NCI-H2227 (cell line): ENCODE measurements at regions not wholly inside any gene's neighbourhood (a gene's known extent, or its start where the extent isn't known, plus 50 kb on each side); places are given as distances from the start of the nearest gene placed in this dataset.
"Not testable (repeated sequence)": the region's sequence is repeated elsewhere in the genome, so short reads cannot be mapped to it uniquely, and the experiment has no call there.

Source experiments
- DNase-seq: peaks from one replicate; lab custom pipeline; 2025; ENCODE audit not compliant: unreplicated experiment; lab: John Stamatoyannopoulos, UW

GRCh38 chr5:39539470-39539869, 114.7 kb upstream of the DAB2 start:
- DNase-seq, result no peak

GRCh38 chr5:39534690-39535089, 109.9 kb upstream of the DAB2 start:
- no peak for DNase-seq

GRCh38 chr5:39533749-39534148, 109.0 kb upstream of the DAB2 start:
- DNase-seq, result no peak

- DNase-seq, result no peak
Measured at GRCh38 chr5:39532511-39532910, 107.7 kb upstream of the DAB2 start.

GRCh38 chr5:39531306-39531705, 106.5 kb upstream of the DAB2 start:
- no peak for DNase-seq

GRCh38 chr5:39526914-39527477, 102.2 kb upstream of the DAB2 start:
- no peak for DNase-seq

- not testable (repeated sequence) for DNase-seq
Measured at GRCh38 chr5:39525781-39526180, 101.0 kb upstream of the DAB2 start.

GRCh38 chr5:39525271-39525670, 100.5 kb upstream of the DAB2 start:
- no peak for DNase-seq

- DNase-seq, result no peak
Measured at GRCh38 chr5:39523821-39524220, 99.0 kb upstream of the DAB2 start.

- no peak for DNase-seq
Measured at GRCh38 chr5:39521940-39522590, 97.3 kb upstream of the DAB2 start.

- DNase-seq, result no peak
Measured at GRCh38 chr5:39521098-39521860, 96.5 kb upstream of the DAB2 start.

GRCh38 chr5:39520232-39520572, 95.4 kb upstream of the DAB2 start:
- DNase-seq, result no peak

- DNase-seq, result no peak
Measured at GRCh38 chr5:39519566-39520231, 94.9 kb upstream of the DAB2 start.

GRCh38 chr5:39519079-39519478, 94.3 kb upstream of the DAB2 start:
- DNase-seq, result no peak

GRCh38 chr5:39518516-39518915, 93.7 kb upstream of the DAB2 start:
- DNase-seq, result no peak

- DNase-seq, result no peak
Measured at GRCh38 chr5:39517800-39518199, 93.0 kb upstream of the DAB2 start.

- no peak for DNase-seq
Measured at GRCh38 chr5:39515881-39516280, 91.1 kb upstream of the DAB2 start.

- DNase-seq, result no peak
Measured at GRCh38 chr5:39513236-39513635, 88.5 kb upstream of the DAB2 start.

- no peak for DNase-seq
Measured at GRCh38 chr5:39506211-39506610, 81.4 kb upstream of the DAB2 start.

GRCh38 chr5:39505791-39506190, 81.0 kb upstream of the DAB2 start:
- DNase-seq, result no peak

GRCh38 chr5:39505363-39505762, 80.6 kb upstream of the DAB2 start:
- DNase-seq, result no peak

GRCh38 chr5:39503155-39503554, 78.4 kb upstream of the DAB2 start:
- no peak for DNase-seq
